SK-N-SH (cell line): ENCODE measurements at regions not wholly inside any gene's neighbourhood (a gene's known extent, or its start where the extent isn't known, plus 50 kb on each side); places are given as distances from the start of the nearest gene placed in this dataset.
"Not testable (repeated sequence)": the region's sequence is repeated elsewhere in the genome, so short reads cannot be mapped to it uniquely, and the experiment has no call there.

ENCODE experiments used
- CTCF ChIA-PET: fragments of 300-600, 350-600 bp; formaldehyde crosslinking; extraction: SDS; loops from one replicate; lab custom pipeline; 2021; lab: Yijun Ruan, JAX
- POLR2A ChIA-PET: fragments of 350-600 bp; sonication (Branson Sonifier 250); formaldehyde crosslinking; extraction: SDS; loops from one replicate; lab custom pipeline; 2020; ENCODE audit warnings: antibody characterized with exemption, inconsistent platforms; lab: Yijun Ruan, JAX
- DNase-seq: peaks from one replicate; pipeline ENCODE4 v3.0.0; 2012
- H2AFZ ChIP-seq: fragments of 200-600 bp; sonication (generic); 2 replicates; pipeline ENCODE4 v1.8.1; 2016; ENCODE audit warnings: antibody characterized with exemption, mild to moderate bottlenecking, low read depth
- H3F3A ChIP-seq: fragments of 200-600 bp; sonication (generic); replicated peaks from 2 replicates; pipeline ENCODE3; 2016; ENCODE audit warnings: antibody characterized with exemption, mild to moderate bottlenecking; ENCODE audit not compliant: insufficient read depth
- H3K27ac ChIP-seq, 2 experiments: fragments of 200-500 bp in 1 of 2; fragments of 200-600 bp in 1 of 2; sonication (Bioruptor generic) in 1 of 2; sonication (generic), shearing (Covaris generic) in 1 of 2; 2 replicates each; pipeline versions ENCODE4 v1.5.1 to v1.6.1; 2014 to 2016; ENCODE audit warnings: low read depth in 2 of 2, inconsistent platforms in 1 of 2, low read length in 1 of 2, mild to moderate bottlenecking in 1 of 2, mixed read lengths in 1 of 2
- H3K27me3 ChIP-seq: fragments of 200-600 bp; sonication (generic), shearing (Covaris generic); 2 replicates; pipeline ENCODE4 v1.6.1; 2016; ENCODE audit warnings: mixed run types; ENCODE audit not compliant: insufficient read depth
- H3K36me3 ChIP-seq, 2 experiments: fragments of 200-500 bp in 1 of 2; fragments of 200-600 bp in 1 of 2; sonication (Bioruptor generic) in 1 of 2; sonication (generic) in 1 of 2; replicated peaks in 1 of 2; 2 replicates each; pipeline versions ENCODE3 to v1.5.1; 2014 to 2016; ENCODE audit warnings: low read length in 1 of 2, mild to moderate bottlenecking in 1 of 2; ENCODE audit not compliant: insufficient read depth in 2 of 2, control insufficient read depth in 1 of 2
- H3K4me1 ChIP-seq, 2 experiments: fragments of 200-500 bp in 1 of 2; fragments of 200-600 bp in 1 of 2; sonication (Bioruptor generic) in 1 of 2; sonication (generic), shearing (Covaris generic) in 1 of 2; 2 replicates each; pipeline versions ENCODE4 v1.5.1 to v1.6.1; 2014 to 2016; ENCODE audit warnings: low read depth in 1 of 2, low read length in 1 of 2, mixed run types in 1 of 2; ENCODE audit not compliant: insufficient read depth in 2 of 2, control insufficient read depth in 1 of 2
- H3K4me2 ChIP-seq: fragments of 200-600 bp; sonication (generic), shearing (Covaris generic); 2 replicates; pipeline ENCODE4 v1.6.1; 2017; ENCODE audit warnings: mixed run types
- H3K4me3 ChIP-seq, 2 experiments: fragments of 200-500 bp in 1 of 2; fragments of 200-600 bp in 1 of 2; sonication (Bioruptor generic) in 1 of 2; sonication (generic), shearing (Covaris generic) in 1 of 2; 2 replicates each; pipeline versions ENCODE4 v1.5.1 to v1.8.1; 2014 to 2016; ENCODE audit warnings: low read depth in 2 of 2, inconsistent platforms in 1 of 2, low read length in 1 of 2, mild to moderate bottlenecking in 1 of 2, mixed read lengths in 1 of 2, moderate library complexity in 1 of 2
- H3K79me2 ChIP-seq: fragments of 200-600 bp; sonication (generic); 2 replicates; pipeline ENCODE4 v1.8.1; 2017; ENCODE audit warnings: mild to moderate bottlenecking; ENCODE audit not compliant: insufficient read depth
- H3K9ac ChIP-seq: fragments of 200-600 bp; sonication (generic); 2 replicates; pipeline ENCODE4 v1.6.1; 2017; ENCODE audit warnings: mixed run types
- H3K9me2 ChIP-seq: fragments of 200-600 bp; sonication (generic); 2 replicates; pipeline ENCODE4 v1.6.1; 2017; ENCODE audit warnings: mixed run types
- H3K9me3 ChIP-seq: fragments of 200-600 bp; sonication (generic); 2 replicates; pipeline ENCODE4 v1.6.1; 2017; ENCODE audit warnings: mixed run types, mild to moderate bottlenecking, moderate library complexity
- H4K20me1 ChIP-seq: fragments of 200-600 bp; sonication (generic); 2 replicates; pipeline ENCODE4 v1.6.1; 2017; ENCODE audit warnings: mild to moderate bottlenecking, mixed run types; ENCODE audit not compliant: insufficient read depth
- CHD2 ChIP-seq: fragments of 150-350 bp; IDR thresholded peaks from 2 replicates; pipeline ENCODE4 v1.6.1; 2018; ENCODE audit warnings: low read length; ENCODE audit not compliant: partially characterized antibody
- CTCF ChIP-seq: fragments of 200-600 bp; sonication (generic); IDR thresholded peaks from 2 replicates; pipeline ENCODE4 v1.6.1; 2017; ENCODE audit warnings: antibody characterized with exemption, mild to moderate bottlenecking, moderate library complexity
- EP300 ChIP-seq, 2 experiments: IDR thresholded peaks; 2 replicates each; pipeline versions ENCODE4 v1.4.0 to v1.6.1; 2012; ENCODE audit warnings: borderline replicate concordance in 1 of 2, low read depth in 1 of 2, low read length in 1 of 2
- FOXJ3 ChIP-seq: sonication (generic); formaldehyde crosslinking; IDR thresholded peaks from 2 replicates; pipeline ENCODE4 v1.5.1; 2020; ENCODE audit warnings: mild to moderate bottlenecking, missing genetic modification reagents
- ZBTB33 ChIP-seq: IDR thresholded peaks from 2 replicates; pipeline ENCODE4 v1.4.0; 2012; ENCODE audit warnings: low read depth, borderline replicate concordance
- WGBS: methylation state at CpG from one replicate; pipeline ENCODE4 v1.1.6; 2017; ENCODE audit warnings: low lambda C conversion rate; 5-methylcytosine and 5-hydroxymethylcytosine counted together

- no peak for TF ChIP-seq CTCF
- TF ChIP-seq FOXJ3, result no peak
- no peak for TF ChIP-seq ZBTB33
- no peak for TF ChIP-seq EP300 (IDR thresholded peaks at IDR 0.05; ENCODE audit: borderline replicate concordance in 1 of 2, low read depth in 1 of 2, low read length in 1 of 2)
These were observed 228.2 kb downstream of the OPA1 start (continued) for GRCh38 chr3:193821151-193821668.

- Histone ChIP-seq H3K27ac (no peak overlapping the region), H3F3A (no peaks in the 10 kb centered on the region), H4K20me1 (no peaks in the 10 kb centered on the region), H3K4me3 (no peak overlapping the region), H3K9me2 (no peaks in the 10 kb centered on the region), H3K9ac (no peak overlapping the region), H3K4me1 (peaks cover 0 to 8% of the 10 kb centered on the region in 2 experiments; a peak in 2 of 4 replicates), H3K36me3 (no peaks in the 10 kb centered on the region), H3K27me3 (no peaks in the 10 kb centered on the region), H3K9me3 (no peaks in the 10 kb centered on the region), H2AFZ (no peak overlapping the region), H3K4me2 (no peak overlapping the region), H3K79me2 (no peaks in the 10 kb centered on the region)
- ChIA-PET POLR2A (no interaction called here), CTCF (no interaction called here)
- WGBS, result 42% methylated on average over 3 of the region's 3 CpGs
- no peak for TF ChIP-seq CHD2
- DNase-seq, result no peak
These were observed 229.6 kb downstream of the OPA1 start for GRCh38 chr3:193822492-193823212.

GRCh38 chr3:193823213-193823605 is 230.2 kb downstream of the OPA1 start:
- H3K79me2 ChIP-seq, H3K9ac ChIP-seq, H3K4me1 ChIP-seq, H3K27me3 ChIP-seq, H4K20me1 ChIP-seq, H3K9me3 ChIP-seq, H3K27ac ChIP-seq, DNase-seq, H3K9me2 ChIP-seq, H2AFZ ChIP-seq, H3F3A ChIP-seq, POLR2A ChIA-PET, CTCF ChIA-PET, H3K4me2 ChIP-seq, H3K4me3 ChIP-seq, H3K36me3 ChIP-seq: not testable (repeated sequence)
- 78% methylated on average over 2 of the region's 3 CpGs for WGBS
